A673 (cell line): ENCODE measurements at regions not wholly inside any gene's neighbourhood (a gene's known extent, or its start where the extent isn't known, plus 50 kb on each side); places are given as distances from the start of the nearest gene placed in this dataset.

Experiments
- EZH2 ChIP-seq: fragments of 200-600 bp; sonication (generic); IDR thresholded peaks from 2 replicates; pipeline ENCODE4 v1.6.1; 2017; ENCODE audit warnings: borderline replicate concordance, low read depth, mild to moderate bottlenecking, mixed read lengths, antibody characterized with exemption, low read length; ENCODE audit not compliant: poor library complexity, severe bottlenecking
- TF ChIP-seq, protein P1 (sequence below): fragments of 300-800, 200-600 bp; sonication (generic); conservative IDR thresholded peaks from 2 replicates; pipeline ENCODE4 v1.5.1; 2017; ENCODE audit warnings: low read depth, mild to moderate bottlenecking, antibody characterized with exemption, low read length, moderate library complexity, mixed read lengths

- TF ChIP-seq, protein P1, sequence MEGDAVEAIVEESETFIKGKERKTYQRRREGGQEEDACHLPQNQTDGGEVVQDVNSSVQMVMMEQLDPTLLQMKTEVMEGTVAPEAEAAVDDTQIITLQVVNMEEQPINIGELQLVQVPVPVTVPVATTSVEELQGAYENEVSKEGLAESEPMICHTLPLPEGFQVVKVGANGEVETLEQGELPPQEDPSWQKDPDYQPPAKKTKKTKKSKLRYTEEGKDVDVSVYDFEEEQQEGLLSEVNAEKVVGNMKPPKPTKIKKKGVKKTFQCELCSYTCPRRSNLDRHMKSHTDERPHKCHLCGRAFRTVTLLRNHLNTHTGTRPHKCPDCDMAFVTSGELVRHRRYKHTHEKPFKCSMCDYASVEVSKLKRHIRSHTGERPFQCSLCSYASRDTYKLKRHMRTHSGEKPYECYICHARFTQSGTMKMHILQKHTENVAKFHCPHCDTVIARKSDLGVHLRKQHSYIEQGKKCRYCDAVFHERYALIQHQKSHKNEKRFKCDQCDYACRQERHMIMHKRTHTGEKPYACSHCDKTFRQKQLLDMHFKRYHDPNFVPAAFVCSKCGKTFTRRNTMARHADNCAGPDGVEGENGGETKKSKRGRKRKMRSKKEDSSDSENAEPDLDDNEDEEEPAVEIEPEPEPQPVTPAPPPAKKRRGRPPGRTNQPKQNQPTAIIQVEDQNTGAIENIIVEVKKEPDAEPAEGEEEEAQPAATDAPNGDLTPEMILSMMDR = no peak
- TF ChIP-seq EZH2 = no peak
Measured at GRCh38 chr5:160929906-160930305, 77.9 kb upstream of the ATP10B start.
